KOPT-K1 (cell line): ENCODE measurements at regions not wholly inside any gene's neighbourhood (a gene's known extent, or its start where the extent isn't known, plus 50 kb on each side); places are given as distances from the start of the nearest gene placed in this dataset.
"Not testable (repeated sequence)": the region's sequence is repeated elsewhere in the genome, so short reads cannot be mapped to it uniquely, and the experiment has no call there.

Experiments used
- H3K27ac ChIP-seq: fragments of 200-600 bp; sonication (generic); 2 replicates; pipeline ENCODE4 v1.5.1; 2016; ENCODE audit warnings: antibody characterized with exemption, mild to moderate bottlenecking, low read depth, low read length; ENCODE audit not compliant: poor library complexity, severe bottlenecking
- H3K36me3 ChIP-seq: fragments of 200-600 bp; sonication (generic); 2 replicates; pipeline ENCODE4 v1.5.1; 2017; ENCODE audit warnings: antibody characterized with exemption, mild to moderate bottlenecking, low read length, moderate library complexity; ENCODE audit not compliant: insufficient read depth
- H3K9me3 ChIP-seq: fragments of 200-600 bp; sonication (generic); 2 replicates; pipeline ENCODE4 v1.5.1; 2017; ENCODE audit warnings: antibody characterized with exemption, low read length, mild to moderate bottlenecking; ENCODE audit not compliant: insufficient read depth, poor library complexity, severe bottlenecking

GRCh38 chr16:33913601-33914000 lies 454.2 kb downstream of the TP53TG3F start:
- not testable (repeated sequence) for H3K27ac ChIP-seq, H3K9me3 ChIP-seq, H3K36me3 ChIP-seq

GRCh38 chr16:33920761-33921545 lies 461.5 kb downstream of the TP53TG3F start:
- H3K9me3 ChIP-seq, H3K27ac ChIP-seq, H3K36me3 ChIP-seq: not testable (repeated sequence)

- not testable (repeated sequence) for H3K9me3 ChIP-seq, H3K27ac ChIP-seq, H3K36me3 ChIP-seq
Observed at GRCh38 chr16:33922914-33923313, 463.5 kb downstream of the TP53TG3F start.

GRCh38 chr16:33928026-33928425 lies 468.6 kb downstream of the TP53TG3F start:
- not testable (repeated sequence) for H3K9me3 ChIP-seq, H3K27ac ChIP-seq, H3K36me3 ChIP-seq

GRCh38 chr16:33932191-33932590 lies 472.8 kb downstream of the TP53TG3F start:
- not testable (repeated sequence) for H3K27ac ChIP-seq, H3K9me3 ChIP-seq, H3K36me3 ChIP-seq

GRCh38 chr16:33933039-33933438 lies 473.6 kb downstream of the TP53TG3F start:
- not testable (repeated sequence) for H3K9me3 ChIP-seq, H3K27ac ChIP-seq, H3K36me3 ChIP-seq

GRCh38 chr16:33935766-33936165 lies 476.4 kb downstream of the TP53TG3F start:
- not testable (repeated sequence) for H3K27ac ChIP-seq, H3K9me3 ChIP-seq, H3K36me3 ChIP-seq

GRCh38 chr16:33938097-33938496 lies 478.7 kb downstream of the TP53TG3F start:
- not testable (repeated sequence) for H3K36me3 ChIP-seq, H3K27ac ChIP-seq, H3K9me3 ChIP-seq

- H3K9me3 ChIP-seq, H3K36me3 ChIP-seq, H3K27ac ChIP-seq: not testable (repeated sequence)
Observed at GRCh38 chr16:33961536-33961935, 502.1 kb downstream of the TP53TG3F start.

GRCh38 chr16:33965534-33965933 lies 506.1 kb downstream of the TP53TG3F start:
- H3K9me3 ChIP-seq, H3K36me3 ChIP-seq, H3K27ac ChIP-seq: not testable (repeated sequence)

- H3K9me3 ChIP-seq, H3K36me3 ChIP-seq, H3K27ac ChIP-seq: not testable (repeated sequence)
Observed at GRCh38 chr16:33966855-33967254, 507.4 kb downstream of the TP53TG3F start.

GRCh38 chr16:33974557-33974956 lies 515.1 kb downstream of the TP53TG3F start:
- not testable (repeated sequence) for H3K27ac ChIP-seq, H3K36me3 ChIP-seq, H3K9me3 ChIP-seq

GRCh38 chr16:33975744-33976143 lies 516.3 kb downstream of the TP53TG3F start:
- not testable (repeated sequence) for H3K27ac ChIP-seq, H3K36me3 ChIP-seq, H3K9me3 ChIP-seq

GRCh38 chr16:33976521-33976920 lies 517.1 kb downstream of the TP53TG3F start:
- not testable (repeated sequence) for H3K36me3 ChIP-seq, H3K9me3 ChIP-seq, H3K27ac ChIP-seq

GRCh38 chr16:33978784-33979183 lies 519.4 kb downstream of the TP53TG3F start:
- H3K27ac ChIP-seq, H3K9me3 ChIP-seq, H3K36me3 ChIP-seq: not testable (repeated sequence)

- not testable (repeated sequence) for H3K36me3 ChIP-seq, H3K27ac ChIP-seq, H3K9me3 ChIP-seq
Observed at GRCh38 chr16:33979613-33980012, 520.2 kb downstream of the TP53TG3F start.
